HG02973 (cell line): ENCODE measurements at regions not wholly inside any gene's neighbourhood (a gene's known extent, or its start where the extent isn't known, plus 50 kb on each side); places are given as distances from the start of the nearest gene placed in this dataset.
"Not testable (repeated sequence)": the region's sequence is repeated elsewhere in the genome, so short reads cannot be mapped to it uniquely, and the experiment has no call there.

ENCODE experiments used
- ATAC-seq: cut with Tn5 transposase; IDR thresholded peaks from one replicate; pipeline ENCODE4 v1.9.1; 2021; ENCODE audit warnings: moderate library complexity; ENCODE audit not compliant: unreplicated experiment

DNA sequence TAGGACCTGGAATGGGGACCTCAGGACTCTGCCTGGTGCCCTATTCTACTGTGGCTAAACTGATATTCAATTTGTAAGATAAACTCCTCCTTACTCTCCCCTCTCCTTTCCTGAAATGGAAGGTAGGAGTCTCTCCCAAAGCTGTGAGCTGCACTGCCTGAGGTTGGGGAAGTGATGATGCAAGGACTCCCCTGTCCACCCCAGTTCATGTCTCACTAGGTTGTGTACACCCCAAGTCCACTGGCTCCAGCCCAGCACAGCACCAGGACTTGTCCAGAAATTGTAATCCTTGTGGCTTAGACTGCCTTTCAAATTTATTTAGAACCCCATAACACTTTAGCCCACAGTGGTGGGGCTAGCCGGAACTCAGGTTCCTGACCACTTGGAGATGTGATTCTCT lies 247.2 kb upstream of the CTBP2 start:
- no peak for ATAC-seq

- no peak for ATAC-seq
Observed at GRCh38 chr10:125407000-125407502, 246.7 kb upstream of the CTBP2 start.

DNA sequence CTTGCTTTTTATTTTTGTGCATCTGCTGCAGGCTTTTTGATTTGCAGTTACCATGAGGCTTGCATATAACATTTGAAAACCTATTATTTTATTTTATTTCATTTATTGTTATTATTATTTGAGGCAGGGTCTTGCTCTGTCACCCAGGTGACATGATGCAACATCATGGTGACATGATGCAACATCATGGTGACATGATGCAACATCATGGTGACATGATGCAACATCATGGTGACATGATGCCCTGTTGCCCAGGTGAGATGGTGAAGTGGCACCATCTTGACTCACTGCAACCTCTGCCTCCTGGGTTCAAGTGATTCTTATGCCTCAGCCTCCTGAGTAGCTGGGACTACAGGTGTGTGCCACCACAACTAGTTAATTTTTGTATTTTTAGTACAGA lies 244.5 kb upstream of the CTBP2 start:
- ATAC-seq, result not testable (repeated sequence)

GRCh38 chr10:125401462-125401861 lies 241.1 kb upstream of the CTBP2 start:
- no peak for ATAC-seq

DNA sequence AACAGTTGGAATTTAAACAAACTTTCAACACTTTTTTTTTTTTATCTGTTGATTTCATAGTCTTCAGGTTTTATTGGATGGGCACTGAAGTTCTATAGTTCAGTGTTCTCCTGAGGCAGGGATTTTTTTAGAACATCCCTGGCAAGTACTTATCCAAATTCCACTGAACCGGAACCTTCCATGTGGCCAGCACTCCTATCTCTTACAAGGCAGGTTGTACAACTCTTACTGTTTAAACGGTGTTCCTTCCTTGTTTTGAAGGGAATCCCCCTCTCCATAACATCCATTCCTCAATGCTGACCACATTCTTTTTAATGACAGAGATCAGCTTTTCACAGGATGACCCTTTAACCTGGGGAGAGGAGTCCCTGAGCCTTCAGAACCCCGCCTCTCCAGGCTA lies 238.9 kb upstream of the CTBP2 start:
- no peak for ATAC-seq

DNA sequence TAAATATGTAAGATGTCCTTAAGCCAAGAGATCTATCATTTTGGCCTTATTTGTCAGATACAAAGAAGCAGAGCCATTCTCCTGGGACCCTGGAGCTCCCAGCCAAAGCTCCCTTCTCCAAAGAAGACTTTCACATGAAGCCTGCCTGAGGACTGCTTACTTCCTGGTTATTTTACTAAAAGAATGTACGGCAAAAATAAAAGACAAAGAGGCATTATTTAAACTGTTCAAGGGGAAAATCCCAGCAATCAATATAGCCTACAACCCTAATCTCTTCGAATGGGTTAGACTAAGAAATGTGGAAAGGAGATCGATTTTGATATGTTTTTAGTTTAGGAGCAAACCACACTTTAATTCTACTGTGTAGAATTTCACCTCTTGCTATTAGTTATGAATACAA lies 237.9 kb upstream of the CTBP2 start:
- ATAC-seq, result no peak

DNA sequence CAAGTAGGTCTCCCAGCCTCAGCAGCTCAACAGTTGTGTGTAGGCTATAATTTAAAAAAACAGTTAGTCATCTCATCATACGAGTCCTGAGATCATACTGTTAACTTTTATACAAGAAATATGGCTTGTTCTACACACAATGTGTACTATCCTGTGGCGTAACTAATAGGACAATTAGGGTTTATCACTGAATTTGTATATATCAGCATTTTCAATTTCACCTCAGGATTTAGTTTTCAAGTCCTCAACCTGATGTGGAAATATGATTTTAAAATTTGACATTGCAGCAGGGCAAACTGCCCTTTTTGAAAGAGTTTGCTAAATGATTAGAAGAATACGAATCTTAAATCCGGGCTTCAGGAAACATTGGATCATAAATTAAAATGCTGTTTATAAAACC lies 237.2 kb upstream of the CTBP2 start:
- no peak for ATAC-seq

DNA sequence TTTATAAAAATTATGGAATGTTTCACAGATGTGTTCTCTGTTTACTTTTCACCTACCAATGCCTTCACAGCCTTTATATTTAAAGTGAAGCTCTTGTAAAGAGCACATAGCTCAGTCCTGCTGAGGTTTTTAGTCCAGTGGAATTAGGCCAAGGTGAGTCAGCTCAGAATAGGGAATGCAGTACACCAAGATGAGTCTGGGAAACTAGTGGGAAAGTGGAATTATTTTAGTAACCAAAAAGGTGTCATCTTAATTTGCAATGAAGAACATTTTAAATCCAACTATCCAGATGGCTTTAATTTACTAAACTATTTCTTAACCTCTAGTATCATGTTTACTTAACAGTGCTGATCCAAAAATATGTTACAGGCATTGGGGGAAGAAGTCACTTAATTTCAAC lies 236.3 kb upstream of the CTBP2 start:
- no peak for ATAC-seq

- no peak for ATAC-seq
Observed at GRCh38 chr10:125392609-125393008, 232.2 kb upstream of the CTBP2 start.

DNA sequence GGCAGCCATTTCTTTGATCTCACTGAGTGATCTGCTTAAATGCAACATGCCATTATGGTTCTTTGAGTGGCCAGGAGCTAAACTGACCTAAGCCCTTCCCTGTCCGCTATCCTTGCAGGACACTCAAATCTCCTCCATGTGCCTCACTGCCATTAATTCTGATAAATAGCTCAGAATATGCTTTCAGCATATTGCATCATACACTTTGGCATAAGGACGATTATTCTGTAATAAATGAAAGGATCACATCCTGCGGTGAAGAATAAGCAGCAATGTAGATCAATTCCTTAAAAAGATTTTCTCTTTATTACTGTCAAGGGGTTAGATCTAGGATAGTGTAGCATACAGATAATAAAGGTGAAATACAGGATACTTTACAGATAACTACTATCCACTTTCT lies 231.8 kb upstream of the CTBP2 start:
- ATAC-seq, result no peak

GRCh38 chr10:125389648-125390047 lies 229.3 kb upstream of the CTBP2 start:
- ATAC-seq, result no peak

DNA sequence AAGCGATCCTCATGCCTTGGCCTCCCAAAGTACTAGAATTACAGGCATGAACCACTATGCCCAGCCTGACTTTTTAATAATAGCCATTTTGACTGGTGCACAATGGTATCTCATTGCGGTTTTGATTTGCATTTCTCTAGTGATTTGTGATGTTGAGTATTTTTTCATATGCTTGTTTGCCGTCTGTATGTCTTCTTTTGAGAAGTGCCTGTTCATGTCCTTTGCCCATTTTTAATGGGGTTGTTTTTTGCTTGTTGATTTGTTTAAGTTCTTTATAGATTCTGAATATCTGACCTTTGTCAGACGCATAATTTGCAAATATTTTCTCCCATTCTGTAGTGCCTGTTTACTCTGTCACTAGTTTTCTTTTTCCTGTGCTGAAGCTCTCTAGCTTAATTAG lies 219.2 kb upstream of the CTBP2 start:
- ATAC-seq, result no peak

- ATAC-seq, result no peak
Observed at GRCh38 chr10:125377368-125377767, 217.0 kb upstream of the CTBP2 start.

DNA sequence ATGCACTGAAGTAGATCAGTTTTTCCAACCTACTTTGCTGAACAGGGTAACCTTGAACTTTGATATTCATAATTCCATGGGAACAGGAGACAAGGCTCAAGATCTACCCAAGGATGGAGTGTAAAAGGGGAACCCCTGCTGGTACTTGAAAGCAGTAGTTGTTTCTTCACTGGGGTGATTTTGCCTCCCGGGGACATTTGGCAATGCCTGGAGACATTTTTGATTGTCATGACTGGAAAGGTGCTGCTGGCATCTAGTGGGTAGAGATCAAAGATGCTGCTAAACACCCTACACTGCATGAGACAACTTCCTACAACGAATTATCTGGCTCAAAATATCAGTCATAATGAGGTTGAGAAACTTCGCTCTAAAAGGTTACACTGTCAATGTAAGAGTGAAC lies 214.8 kb upstream of the CTBP2 start:
- ATAC-seq, result no peak

DNA sequence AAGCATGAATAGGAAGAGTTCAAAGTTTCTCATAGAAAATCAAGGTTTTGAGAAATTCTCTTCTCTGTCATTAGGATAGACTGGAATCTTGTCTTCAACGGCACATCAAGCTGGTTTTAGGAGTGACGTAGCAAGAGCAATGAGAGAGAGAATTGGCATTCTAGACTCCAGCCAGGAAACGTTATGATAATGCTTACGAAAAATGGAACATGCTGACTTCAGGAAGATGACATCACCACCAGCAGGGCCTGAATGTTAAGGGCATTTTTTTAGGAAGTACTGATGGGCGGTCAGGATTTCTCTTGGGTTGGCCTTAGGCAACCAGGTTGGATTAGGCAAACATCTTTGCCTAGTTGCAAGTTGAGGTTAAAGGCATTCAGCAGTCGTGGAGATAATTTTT lies 213.2 kb upstream of the CTBP2 start:
- no peak for ATAC-seq

DNA sequence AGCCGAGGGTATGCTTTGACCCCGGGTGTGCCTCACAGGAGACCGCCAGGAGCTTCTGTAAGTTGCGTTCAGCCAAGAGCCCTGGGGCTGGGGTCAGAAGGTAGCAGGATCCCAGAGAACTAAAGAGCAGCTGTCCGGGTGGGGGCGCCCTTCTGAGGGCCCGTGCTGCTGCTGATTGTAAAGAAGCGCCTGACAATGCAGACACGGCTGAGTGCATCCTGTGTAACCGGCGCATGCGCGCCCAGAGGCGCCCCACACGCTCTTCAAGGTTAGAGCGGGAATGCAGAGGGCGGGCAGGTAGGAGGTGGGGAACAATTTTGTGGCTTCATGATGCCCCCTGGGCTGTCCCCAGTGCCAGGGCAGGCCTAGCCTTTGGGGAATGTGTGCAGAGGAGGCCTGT lies 210.2 kb upstream of the CTBP2 start:
- ATAC-seq, result no peak

DNA sequence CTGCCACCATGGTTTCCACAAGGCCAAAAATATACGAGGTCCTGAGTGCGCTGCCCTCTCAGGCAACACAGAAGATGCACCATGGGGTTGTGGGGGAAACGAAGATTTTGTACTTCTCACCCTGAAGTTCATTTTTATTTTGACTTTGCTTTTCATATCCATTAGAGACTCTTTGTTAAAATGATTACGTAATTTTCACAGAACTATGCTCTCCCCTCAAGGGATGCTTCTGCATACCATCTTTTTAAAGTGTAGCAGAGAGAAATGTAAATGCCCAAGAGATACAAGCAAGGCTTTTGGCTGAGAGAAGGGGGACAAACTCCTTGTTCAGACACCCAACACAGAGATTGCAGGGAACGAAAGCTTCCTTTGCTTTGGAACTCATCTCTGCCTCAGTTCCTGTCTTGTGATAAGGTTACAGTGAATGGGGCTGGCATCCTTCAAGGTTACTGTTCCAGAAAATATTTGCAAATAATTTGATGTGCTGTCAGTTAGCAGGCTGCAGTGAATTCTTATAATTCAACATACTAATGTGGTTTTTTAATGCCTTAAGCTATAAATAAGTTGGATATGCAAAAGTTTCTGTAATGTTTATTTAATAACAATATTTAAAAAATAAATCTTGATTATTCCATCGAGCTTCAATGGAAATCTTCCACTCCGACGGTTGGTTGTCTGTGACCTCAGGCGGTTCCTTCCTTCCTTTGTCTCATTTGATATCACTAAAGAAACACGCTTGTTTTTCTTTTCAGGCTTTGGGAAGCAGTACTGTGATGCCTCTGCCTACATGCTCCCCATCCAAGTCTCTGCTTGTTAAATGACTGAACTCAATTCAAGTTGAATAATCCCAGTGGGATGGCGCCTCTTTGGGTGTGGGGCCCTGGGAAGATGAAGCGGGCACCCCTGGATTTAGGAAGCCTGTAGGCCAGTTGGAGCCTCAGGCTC lies 209.3 kb upstream of the CTBP2 start:
- ATAC-seq, result no peak

DNA sequence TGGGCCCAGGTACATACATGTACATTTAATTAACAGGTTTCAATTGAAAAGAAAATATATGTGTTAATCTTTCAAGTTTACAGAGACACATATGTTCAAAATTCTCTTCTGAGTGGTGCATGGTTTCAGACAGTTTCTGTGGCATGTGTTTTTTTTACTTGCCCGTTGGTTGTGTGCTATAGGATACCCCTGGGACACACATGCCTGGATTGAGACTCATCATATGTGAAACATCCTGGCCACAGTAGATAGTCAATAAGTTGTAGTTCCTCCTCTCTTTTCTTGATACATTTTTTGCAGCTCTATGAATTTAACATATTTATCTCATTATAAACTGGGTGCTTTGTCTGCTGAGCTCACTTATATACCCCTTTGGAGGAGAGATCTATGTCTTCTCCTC lies 207.8 kb upstream of the CTBP2 start:
- no peak for ATAC-seq

DNA sequence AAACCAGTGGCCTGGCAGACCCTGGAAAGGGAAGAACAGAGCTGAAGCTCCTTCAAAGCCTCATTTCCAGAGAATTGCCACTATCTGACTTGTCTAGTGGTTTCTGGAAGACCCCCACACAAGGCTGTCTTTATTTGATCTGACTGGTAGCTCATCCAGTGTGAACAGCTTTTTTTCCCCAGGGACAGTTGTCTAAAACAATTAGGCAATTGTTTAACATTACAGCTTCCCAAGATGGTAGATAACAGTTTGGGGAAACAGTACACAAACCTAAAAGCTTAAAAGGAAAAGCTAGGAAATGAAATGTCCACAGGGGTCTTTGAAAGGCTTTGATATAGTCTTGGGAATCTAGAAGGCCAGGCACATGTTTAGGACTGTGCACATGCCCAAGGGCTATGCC lies 203.4 kb upstream of the CTBP2 start:
- no peak for ATAC-seq

DNA sequence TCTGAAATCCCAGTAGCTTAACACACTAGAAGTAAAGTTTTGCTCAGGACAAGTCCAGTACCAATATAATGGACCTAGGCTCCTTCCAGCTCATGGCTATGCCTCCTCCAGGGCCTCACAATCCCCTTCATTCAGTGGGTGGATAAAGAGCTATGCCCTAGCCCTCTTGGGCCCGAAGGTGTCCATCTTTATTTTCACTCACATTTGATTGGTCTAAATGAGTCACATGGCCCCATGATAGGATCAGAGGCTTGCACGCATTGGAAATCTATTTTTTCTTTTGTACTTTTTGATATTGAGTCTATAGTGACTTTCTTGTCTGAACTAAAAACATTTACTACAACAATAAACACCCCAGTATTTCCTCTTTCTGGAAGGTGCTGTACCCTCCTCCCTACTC lies 202.6 kb upstream of the CTBP2 start:
- ATAC-seq, result no peak

- ATAC-seq, result no peak
Observed at GRCh38 chr10:125359401-125359800, 199.0 kb upstream of the CTBP2 start.

DNA sequence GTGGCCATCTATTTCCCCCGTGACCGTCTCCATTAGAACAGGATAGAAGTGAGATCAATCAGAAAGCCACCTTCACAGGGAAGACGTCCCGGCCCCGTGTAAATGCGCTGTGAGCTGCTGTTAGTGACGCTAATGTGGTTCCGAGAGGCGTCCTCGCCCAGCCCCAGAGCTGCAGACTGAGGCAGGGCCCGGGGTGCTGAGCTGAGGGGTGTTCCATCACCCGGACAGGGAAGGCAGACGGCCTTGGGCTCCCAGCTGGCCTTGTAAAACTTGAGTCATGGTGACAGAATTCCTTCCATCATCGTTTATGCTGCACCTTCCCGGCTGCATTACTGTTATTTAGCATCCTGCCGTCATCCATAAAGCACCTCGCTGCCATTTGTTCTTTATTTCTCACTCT lies 195.3 kb upstream of the CTBP2 start:
- no peak for ATAC-seq

DNA sequence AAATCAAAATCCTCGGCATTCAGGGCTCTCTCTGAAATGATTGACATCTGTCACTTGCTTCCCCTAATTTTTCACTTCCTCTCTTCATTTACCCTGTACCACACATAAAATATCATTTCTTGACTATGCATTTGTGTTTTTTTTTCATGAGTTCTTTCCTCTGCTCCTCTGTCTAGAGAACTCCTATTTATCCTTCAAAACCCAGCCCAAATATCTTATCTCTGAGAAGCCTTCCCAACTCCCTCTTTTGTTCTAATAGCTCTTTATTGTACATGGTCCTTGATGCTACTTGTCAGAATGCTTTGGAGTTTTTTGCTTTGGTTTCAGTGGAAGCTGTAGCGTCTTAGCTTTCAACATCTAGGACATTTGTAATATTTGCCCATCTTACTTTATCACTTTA lies 190.2 kb upstream of the CTBP2 start:
- no peak for ATAC-seq
